Nephron (organoid): ENCODE measurements at regions not wholly inside any gene's neighbourhood (a gene's known extent, or its start where the extent isn't known, plus 50 kb on each side); places are given as distances from the start of the nearest gene placed in this dataset.

ENCODE experiments used
- H3K27ac Mint-ChIP-seq, 3 experiments: 2 replicates each; pipeline ENCODE4 v1.8.0; 2020; ENCODE audit warnings: mixed read lengths in 3 of 3, mild to moderate bottlenecking in 2 of 3, moderate library complexity in 1 of 3
- H3K27me3 Mint-ChIP-seq: 2 replicates; pipeline ENCODE4 v1.8.0; 2021; ENCODE audit warnings: low read depth, mild to moderate bottlenecking, moderate library complexity, mixed read lengths
- H3K36me3 Mint-ChIP-seq: 2 replicates; pipeline ENCODE4 v1.8.0; 2020; ENCODE audit warnings: low read depth, mixed read lengths
- H3K4me1 Mint-ChIP-seq: 2 replicates; pipeline ENCODE4 v1.8.0; 2020; ENCODE audit warnings: mixed read lengths
- H3K4me3 Mint-ChIP-seq, 3 experiments: 2 replicates each; pipeline ENCODE4 v1.8.0; 2020; ENCODE audit warnings: mild to moderate bottlenecking in 3 of 3, mixed read lengths in 3 of 3, moderate library complexity in 2 of 3
- H3K9me3 Mint-ChIP-seq: 2 replicates; pipeline ENCODE4 v1.8.0; 2020; ENCODE audit warnings: mixed read lengths
- CTCF ChIP-seq, 3 experiments: fragments of 200-600 bp; sonication (generic); IDR thresholded peaks; one replicate each; pipeline ENCODE4 v1.5.0; 2021; ENCODE audit warnings: antibody characterized with exemption in 3 of 3; ENCODE audit not compliant: unreplicated experiment in 3 of 3

GRCh38 chr5:103851091-103851490, 288.5 kb upstream of the NUDT12 start:
- no peak for TF ChIP-seq CTCF (IDR thresholded peaks at IDR 0.05; ENCODE audit: unreplicated experiment in 3 of 3)
- Mint-ChIP-seq H3K4me1 (no peaks in the 10 kb centered on the region), H3K27ac (no peak overlapping the region), H3K27me3 (no peaks in the 10 kb centered on the region), H3K36me3 (no peaks in the 10 kb centered on the region), H3K4me3 (no peak overlapping the region), H3K9me3 (no peaks in the 10 kb centered on the region)

GRCh38 chr5:103849934-103850333, 287.3 kb upstream of the NUDT12 start:
- Mint-ChIP-seq H3K4me1 (no peaks in the 10 kb centered on the region), H3K36me3 (no peaks in the 10 kb centered on the region), H3K27ac (no peak overlapping the region), H3K4me3 (no peak overlapping the region), H3K9me3 (no peaks in the 10 kb centered on the region), H3K27me3 (no peaks in the 10 kb centered on the region)
- no peak for TF ChIP-seq CTCF (IDR thresholded peaks at IDR 0.05; ENCODE audit: unreplicated experiment in 3 of 3)

- no peaks in the 10 kb centered on the region for H3K9me3 Mint-ChIP-seq
- no peak overlapping the region for H3K4me3 Mint-ChIP-seq
Observed at GRCh38 chr5:103847060-103847459, 284.5 kb upstream of the NUDT12 start.

GRCh38 chr5:103842936-103843335, 280.3 kb upstream of the NUDT12 start:
- Mint-ChIP-seq H3K27ac (no peak overlapping the region), H3K4me1 (no peaks in the 10 kb centered on the region), H3K9me3 (no peaks in the 10 kb centered on the region), H3K27me3 (no peaks in the 10 kb centered on the region), H3K4me3 (no peak overlapping the region), H3K36me3 (no peaks in the 10 kb centered on the region)
- TF ChIP-seq CTCF (IDR thresholded peaks at IDR 0.05; ENCODE audit: unreplicated experiment in 3 of 3) = no peak

More at GRCh38 chr5:103847060-103847459, 284.5 kb upstream of the NUDT12 start:
- H3K27ac Mint-ChIP-seq = no peak overlapping the region
- H3K27me3 Mint-ChIP-seq = no peaks in the 10 kb centered on the region
- no peaks in the 10 kb centered on the region for H3K36me3 Mint-ChIP-seq
- no peak for TF ChIP-seq CTCF (IDR thresholded peaks at IDR 0.05; ENCODE audit: unreplicated experiment in 3 of 3)
- H3K4me1 Mint-ChIP-seq = no peaks in the 10 kb centered on the region

- no peak for TF ChIP-seq CTCF (IDR thresholded peaks at IDR 0.05; ENCODE audit: unreplicated experiment in 3 of 3)
- H3K9me3 Mint-ChIP-seq = no peaks in the 10 kb centered on the region
- no peak overlapping the region for H3K4me3 Mint-ChIP-seq
- H3K27ac Mint-ChIP-seq = no peak overlapping the region
- H3K27me3 Mint-ChIP-seq = no peaks in the 10 kb centered on the region
- no peaks in the 10 kb centered on the region for H3K36me3 Mint-ChIP-seq
- no peaks in the 10 kb centered on the region for H3K4me1 Mint-ChIP-seq
Observed at GRCh38 chr5:103840600-103840999, 278.0 kb upstream of the NUDT12 start.

- Mint-ChIP-seq H3K27ac (no peak overlapping the region), H3K4me1 (no peaks in the 10 kb centered on the region), H3K27me3 (peaks cover 10% of the 10 kb centered on the region), H3K36me3 (no peaks in the 10 kb centered on the region), H3K4me3 (no peak overlapping the region), H3K9me3 (no peaks in the 10 kb centered on the region)
- TF ChIP-seq CTCF (IDR thresholded peaks at IDR 0.05; ENCODE audit: unreplicated experiment in 3 of 3) = no peak
Observed at GRCh38 chr5:103834216-103834615, 271.6 kb upstream of the NUDT12 start.
